Neural progenitor cell (in vitro differentiated cells): ENCODE measurements at regions not wholly inside any gene's neighbourhood (a gene's known extent, or its start where the extent isn't known, plus 50 kb on each side); places are given as distances from the start of the nearest gene placed in this dataset.
A peak's percentile ranks its signal among the peaks of the same experiment; 100 is the strongest.

Experiments
- DNase-seq: peaks from one replicate; pipeline ENCODE4 v3.0.0-alpha.2; 2016; ENCODE audit warnings: low spot score
- H2AFZ ChIP-seq: fragments of 200-600 bp; sonication (generic); replicated peaks from 2 replicates; pipeline ENCODE4 v1.6.1; 2016; ENCODE audit warnings: antibody characterized with exemption
- H3F3A ChIP-seq: fragments of 200-600 bp; sonication (generic); 2 replicates; pipeline ENCODE4 v1.6.1; 2016; ENCODE audit warnings: antibody characterized with exemption, low read depth
- H3K27ac ChIP-seq: fragments of 200-600 bp; sonication (generic); 2 replicates; pipeline ENCODE4 v1.5.1; 2016; ENCODE audit warnings: mild to moderate bottlenecking
- H3K27me3 ChIP-seq: fragments of 200-600 bp; sonication (generic); 2 replicates; pipeline ENCODE4 v1.6.1; 2016; ENCODE audit warnings: mild to moderate bottlenecking, moderate library complexity
- H3K36me3 ChIP-seq: fragments of 200-600 bp; sonication (generic); 2 replicates; pipeline ENCODE4 v1.5.1; 2016
- H3K4me1 ChIP-seq: fragments of 200-600 bp; sonication (generic); 2 replicates; pipeline ENCODE4 v1.6.1; 2016; ENCODE audit warnings: mixed run types
- H3K4me2 ChIP-seq: fragments of 200-600 bp; sonication (generic); 2 replicates; pipeline ENCODE4 v1.6.1; 2016
- H3K4me3 ChIP-seq: fragments of 200-600 bp; sonication (generic); 2 replicates; pipeline ENCODE4 v1.5.1; 2016
- H3K79me2 ChIP-seq: fragments of 200-600 bp; sonication (generic); 2 replicates; pipeline ENCODE4 v1.6.1; 2016; ENCODE audit warnings: low read depth
- H3K9ac ChIP-seq: fragments of 200-600 bp; sonication (generic); 2 replicates; pipeline ENCODE4 v1.6.1; 2016
- H3K9me3 ChIP-seq: fragments of 200-600 bp; sonication (generic); 2 replicates; pipeline ENCODE4 v1.5.1; 2016; ENCODE audit warnings: low read depth
- H4K20me1 ChIP-seq: fragments of 200-600 bp; sonication (generic); 2 replicates; pipeline ENCODE4 v1.6.1; 2016; ENCODE audit warnings: low read depth
- H3K27ac Mint-ChIP-seq: 3 replicates; pipeline ENCODE4 v1.8.0; 2021; ENCODE audit warnings: mixed read lengths
- H3K27me3 Mint-ChIP-seq: 2 replicates; pipeline ENCODE4 v1.8.0; 2022; ENCODE audit warnings: low read depth, mild to moderate bottlenecking, inconsistent platforms, moderate library complexity, mixed read lengths; ENCODE audit not compliant: insufficient read depth
- H3K36me3 Mint-ChIP-seq: 3 replicates; pipeline ENCODE4 v1.8.0; 2021; ENCODE audit warnings: mixed read lengths
- H3K4me1 Mint-ChIP-seq: 3 replicates; pipeline ENCODE4 v1.8.0; 2021; ENCODE audit warnings: mixed read lengths
- H3K4me3 Mint-ChIP-seq: 3 replicates; pipeline ENCODE4 v1.8.0; 2021; ENCODE audit warnings: mild to moderate bottlenecking, moderate library complexity, mixed read lengths
- H3K9me3 Mint-ChIP-seq: 3 replicates; pipeline ENCODE4 v1.8.0; 2020; ENCODE audit warnings: mixed read lengths
- EZH2 ChIP-seq: fragments of 200-600 bp; sonication (generic); IDR thresholded peaks from 2 replicates; pipeline ENCODE4 v1.6.1; 2017; ENCODE audit warnings: antibody characterized with exemption, mild to moderate bottlenecking, moderate library complexity
- EZH2phosphoT487 ChIP-seq: fragments of 200-600 bp; sonication (generic); IDR thresholded peaks from 2 replicates; pipeline ENCODE4 v1.6.1; 2017; ENCODE audit warnings: antibody characterized with exemption
- TF ChIP-seq, protein P1 (sequence below): fragments of 200-600 bp; sonication (generic); IDR thresholded peaks from 2 replicates; pipeline ENCODE4 v1.5.1; 2017; ENCODE audit warnings: antibody characterized with exemption, mild to moderate bottlenecking

DNA sequence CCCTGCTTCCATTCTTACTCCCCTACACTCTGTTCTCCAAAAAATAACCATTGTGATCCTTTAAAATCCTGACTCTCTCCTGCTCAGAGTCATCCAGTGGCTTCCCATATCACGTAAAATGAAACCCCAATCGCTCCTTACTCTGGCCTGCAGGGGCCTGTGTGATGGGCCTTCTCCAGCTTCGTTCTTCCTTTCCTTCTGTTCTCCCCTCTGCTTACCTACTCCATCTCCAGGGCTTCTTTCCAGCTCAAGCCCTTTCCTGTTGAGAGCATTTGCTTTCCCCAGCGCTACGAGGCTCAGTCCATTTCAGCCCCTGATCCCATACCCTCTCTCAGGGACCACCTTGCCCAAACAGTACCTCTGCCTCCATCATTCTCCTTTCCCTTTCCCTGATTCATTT lies 144.4 kb upstream of the ARHGAP5 start:
- Histone ChIP-seq H3K9ac (no peak overlapping the region), H3K9me3 (no peaks in the 10 kb centered on the region), H3K4me3 (no peak overlapping the region), H3K27me3 (no peaks in the 10 kb centered on the region), H3K4me2 (no peak overlapping the region), H3K36me3 (no peaks in the 10 kb centered on the region), H3K27ac (no peak overlapping the region), H3F3A (no peaks in the 10 kb centered on the region), H4K20me1 (no peaks in the 10 kb centered on the region), H3K4me1 (peaks cover 33% of the 10 kb centered on the region), H2AFZ (peak overlapping the region; percentile 38), H3K79me2 (no peaks in the 10 kb centered on the region)
- H3K9me3 Mint-ChIP-seq: no peaks in the 10 kb centered on the region
- H3K4me1 Mint-ChIP-seq: peaks cover 24% of the 10 kb centered on the region
- no peaks in the 10 kb centered on the region for H3K36me3 Mint-ChIP-seq
- peak; percentile 7 for DNase-seq
- H3K4me3 Mint-ChIP-seq: no peak overlapping the region
- H3K27ac Mint-ChIP-seq: no peak overlapping the region
- TF ChIP-seq EZH2phosphoT487 (no peak), EZH2 (no peak)
- TF ChIP-seq, protein P1, sequence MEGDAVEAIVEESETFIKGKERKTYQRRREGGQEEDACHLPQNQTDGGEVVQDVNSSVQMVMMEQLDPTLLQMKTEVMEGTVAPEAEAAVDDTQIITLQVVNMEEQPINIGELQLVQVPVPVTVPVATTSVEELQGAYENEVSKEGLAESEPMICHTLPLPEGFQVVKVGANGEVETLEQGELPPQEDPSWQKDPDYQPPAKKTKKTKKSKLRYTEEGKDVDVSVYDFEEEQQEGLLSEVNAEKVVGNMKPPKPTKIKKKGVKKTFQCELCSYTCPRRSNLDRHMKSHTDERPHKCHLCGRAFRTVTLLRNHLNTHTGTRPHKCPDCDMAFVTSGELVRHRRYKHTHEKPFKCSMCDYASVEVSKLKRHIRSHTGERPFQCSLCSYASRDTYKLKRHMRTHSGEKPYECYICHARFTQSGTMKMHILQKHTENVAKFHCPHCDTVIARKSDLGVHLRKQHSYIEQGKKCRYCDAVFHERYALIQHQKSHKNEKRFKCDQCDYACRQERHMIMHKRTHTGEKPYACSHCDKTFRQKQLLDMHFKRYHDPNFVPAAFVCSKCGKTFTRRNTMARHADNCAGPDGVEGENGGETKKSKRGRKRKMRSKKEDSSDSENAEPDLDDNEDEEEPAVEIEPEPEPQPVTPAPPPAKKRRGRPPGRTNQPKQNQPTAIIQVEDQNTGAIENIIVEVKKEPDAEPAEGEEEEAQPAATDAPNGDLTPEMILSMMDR: no peak
- peaks cover 2% of the 10 kb centered on the region for H3K27me3 Mint-ChIP-seq

DNA sequence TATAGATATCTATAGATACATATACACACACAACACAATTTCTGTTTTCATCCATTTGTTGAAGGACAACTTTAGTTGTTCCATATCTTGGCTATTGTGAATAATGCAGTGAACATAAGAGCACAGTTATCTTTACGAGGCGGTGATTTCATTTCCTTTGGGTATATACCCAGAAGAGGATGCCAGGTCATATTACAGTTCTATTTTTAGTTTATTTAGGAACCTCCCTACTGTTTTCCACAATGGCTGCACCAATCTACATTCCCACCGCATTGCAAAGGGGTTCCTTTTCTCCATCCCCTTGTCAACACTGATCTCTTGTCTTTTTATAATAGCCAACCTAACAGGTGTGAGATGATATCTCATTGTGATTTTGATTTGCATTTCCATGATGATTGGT lies 143.4 kb upstream of the ARHGAP5 start:
- Histone ChIP-seq H3K27me3 (no peaks in the 10 kb centered on the region), H3K27ac (no peak overlapping the region), H3K4me3 (no peak overlapping the region), H3K4me1 (peaks cover 26% of the 10 kb centered on the region), H3K9ac (no peak overlapping the region), H3K9me3 (no peaks in the 10 kb centered on the region), H3F3A (no peaks in the 10 kb centered on the region), H3K4me2 (no peak overlapping the region), H4K20me1 (no peaks in the 10 kb centered on the region), H3K36me3 (no peaks in the 10 kb centered on the region), H2AFZ (no peak overlapping the region), H3K79me2 (no peaks in the 10 kb centered on the region)
- Mint-ChIP-seq H3K9me3 (no peaks in the 10 kb centered on the region), H3K4me1 (peaks cover 21% of the 10 kb centered on the region), H3K36me3 (no peaks in the 10 kb centered on the region), H3K27ac (no peak overlapping the region), H3K4me3 (no peak overlapping the region), H3K27me3 (peaks cover under 1% of the 10 kb centered on the region)
- TF ChIP-seq EZH2 (no peak), EZH2phosphoT487 (no peak)
- TF ChIP-seq, protein P1: no peak
- no peak for DNase-seq

DNA sequence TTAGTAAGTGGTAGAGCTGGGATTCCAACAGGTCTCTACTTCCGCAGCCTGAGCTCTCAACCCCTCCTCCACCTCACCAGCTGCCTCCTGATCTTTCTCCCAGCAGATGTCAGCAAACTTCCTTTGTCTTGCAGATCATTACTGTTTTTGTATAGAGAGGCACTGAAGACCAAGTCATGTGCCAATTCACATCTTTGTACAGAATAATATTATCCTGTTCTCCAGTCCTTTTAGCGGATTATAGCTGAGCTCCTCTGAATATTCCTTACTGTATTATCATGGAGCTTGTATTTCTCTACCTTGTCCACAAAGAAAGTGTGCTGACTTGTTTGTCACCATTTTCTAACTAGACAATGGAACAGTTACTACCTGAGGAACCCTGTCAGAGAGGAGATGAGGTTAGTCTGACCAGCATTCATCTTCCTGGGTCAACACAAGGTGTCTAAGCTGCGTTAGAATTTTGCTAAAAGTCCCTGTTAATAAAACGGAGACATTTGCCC lies 142.3 kb upstream of the ARHGAP5 start:
- Histone ChIP-seq H3K4me2 (peak overlapping the region; percentile 34), H2AFZ (peak overlapping the region; percentile 95), H3K4me1 (peaks cover 26% of the 10 kb centered on the region), H3K9me3 (no peaks in the 10 kb centered on the region), H3K36me3 (no peaks in the 10 kb centered on the region), H3K9ac (no peak overlapping the region), H3K79me2 (no peaks in the 10 kb centered on the region), H4K20me1 (no peaks in the 10 kb centered on the region), H3K27ac (no peak overlapping the region), H3F3A (no peaks in the 10 kb centered on the region), H3K27me3 (no peaks in the 10 kb centered on the region), H3K4me3 (no peak overlapping the region)
- H3K27me3 Mint-ChIP-seq: no peaks in the 10 kb centered on the region
- TF ChIP-seq EZH2: no peak
- TF ChIP-seq EZH2phosphoT487: no peak
- TF ChIP-seq, protein P1: peak; percentile 49
- peak; percentile 69 for DNase-seq
- H3K27ac Mint-ChIP-seq: no peak overlapping the region
- H3K36me3 Mint-ChIP-seq: no peaks in the 10 kb centered on the region
- H3K4me3 Mint-ChIP-seq: no peak overlapping the region
- H3K4me1 Mint-ChIP-seq: peaks cover 16% of the 10 kb centered on the region
- no peaks in the 10 kb centered on the region for H3K9me3 Mint-ChIP-seq
